ENCODE measurements at regions not wholly inside any gene's neighbourhood (a gene's known extent, or its start where the extent isn't known, plus 50 kb on each side); places are given as distances from the start of the nearest gene placed in this dataset.

DNA sequence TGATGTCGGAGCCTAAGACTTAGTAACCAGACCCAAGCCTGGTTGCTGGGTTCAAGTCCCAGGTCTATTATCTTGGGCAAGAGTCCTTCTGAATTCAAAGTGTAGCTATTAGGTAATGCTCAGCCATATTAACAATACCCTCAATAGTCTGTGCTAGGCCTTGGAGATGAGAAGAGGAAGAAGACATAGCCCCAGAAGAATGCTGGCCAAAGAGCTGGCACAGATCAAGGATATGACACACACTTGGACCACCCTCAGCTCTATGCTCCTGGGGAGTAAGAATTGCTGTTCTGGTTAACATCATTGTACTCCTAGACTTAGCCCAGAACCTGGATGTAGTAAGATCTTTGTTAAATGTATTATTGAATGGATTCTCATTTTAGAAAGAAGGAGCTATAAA, 426.7 kb downstream of the CDK5RAP2 start:
- TF ChIP-seq EP300 (IDR thresholded peaks at IDR 0.05) (no peak), CEBPB (IDR thresholded peaks at IDR 0.05) (no peak)
- TF ChIP-seq, protein P1, sequence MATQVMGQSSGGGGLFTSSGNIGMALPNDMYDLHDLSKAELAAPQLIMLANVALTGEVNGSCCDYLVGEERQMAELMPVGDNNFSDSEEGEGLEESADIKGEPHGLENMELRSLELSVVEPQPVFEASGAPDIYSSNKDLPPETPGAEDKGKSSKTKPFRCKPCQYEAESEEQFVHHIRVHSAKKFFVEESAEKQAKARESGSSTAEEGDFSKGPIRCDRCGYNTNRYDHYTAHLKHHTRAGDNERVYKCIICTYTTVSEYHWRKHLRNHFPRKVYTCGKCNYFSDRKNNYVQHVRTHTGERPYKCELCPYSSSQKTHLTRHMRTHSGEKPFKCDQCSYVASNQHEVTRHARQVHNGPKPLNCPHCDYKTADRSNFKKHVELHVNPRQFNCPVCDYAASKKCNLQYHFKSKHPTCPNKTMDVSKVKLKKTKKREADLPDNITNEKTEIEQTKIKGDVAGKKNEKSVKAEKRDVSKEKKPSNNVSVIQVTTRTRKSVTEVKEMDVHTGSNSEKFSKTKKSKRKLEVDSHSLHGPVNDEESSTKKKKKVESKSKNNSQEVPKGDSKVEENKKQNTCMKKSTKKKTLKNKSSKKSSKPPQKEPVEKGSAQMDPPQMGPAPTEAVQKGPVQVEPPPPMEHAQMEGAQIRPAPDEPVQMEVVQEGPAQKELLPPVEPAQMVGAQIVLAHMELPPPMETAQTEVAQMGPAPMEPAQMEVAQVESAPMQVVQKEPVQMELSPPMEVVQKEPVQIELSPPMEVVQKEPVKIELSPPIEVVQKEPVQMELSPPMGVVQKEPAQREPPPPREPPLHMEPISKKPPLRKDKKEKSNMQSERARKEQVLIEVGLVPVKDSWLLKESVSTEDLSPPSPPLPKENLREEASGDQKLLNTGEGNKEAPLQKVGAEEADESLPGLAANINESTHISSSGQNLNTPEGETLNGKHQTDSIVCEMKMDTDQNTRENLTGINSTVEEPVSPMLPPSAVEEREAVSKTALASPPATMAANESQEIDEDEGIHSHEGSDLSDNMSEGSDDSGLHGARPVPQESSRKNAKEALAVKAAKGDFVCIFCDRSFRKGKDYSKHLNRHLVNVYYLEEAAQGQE (IDR thresholded peaks at IDR 0.05): no peak
- TF ChIP-seq, protein P2, sequence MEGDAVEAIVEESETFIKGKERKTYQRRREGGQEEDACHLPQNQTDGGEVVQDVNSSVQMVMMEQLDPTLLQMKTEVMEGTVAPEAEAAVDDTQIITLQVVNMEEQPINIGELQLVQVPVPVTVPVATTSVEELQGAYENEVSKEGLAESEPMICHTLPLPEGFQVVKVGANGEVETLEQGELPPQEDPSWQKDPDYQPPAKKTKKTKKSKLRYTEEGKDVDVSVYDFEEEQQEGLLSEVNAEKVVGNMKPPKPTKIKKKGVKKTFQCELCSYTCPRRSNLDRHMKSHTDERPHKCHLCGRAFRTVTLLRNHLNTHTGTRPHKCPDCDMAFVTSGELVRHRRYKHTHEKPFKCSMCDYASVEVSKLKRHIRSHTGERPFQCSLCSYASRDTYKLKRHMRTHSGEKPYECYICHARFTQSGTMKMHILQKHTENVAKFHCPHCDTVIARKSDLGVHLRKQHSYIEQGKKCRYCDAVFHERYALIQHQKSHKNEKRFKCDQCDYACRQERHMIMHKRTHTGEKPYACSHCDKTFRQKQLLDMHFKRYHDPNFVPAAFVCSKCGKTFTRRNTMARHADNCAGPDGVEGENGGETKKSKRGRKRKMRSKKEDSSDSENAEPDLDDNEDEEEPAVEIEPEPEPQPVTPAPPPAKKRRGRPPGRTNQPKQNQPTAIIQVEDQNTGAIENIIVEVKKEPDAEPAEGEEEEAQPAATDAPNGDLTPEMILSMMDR (IDR thresholded peaks at IDR 0.05): no peak

All from A549 (cell line).